Adrenal gland (tissue), 5 donors: ENCODE measurements at regions not wholly inside any gene's neighbourhood (a gene's known extent, or its start where the extent isn't known, plus 50 kb on each side); places are given as distances from the start of the nearest gene placed in this dataset.

Experiments
- CTCF ChIP-seq, 6 experiments: fragments of 450-650 bp in 4 of 6; fragments of 200-600 bp in 2 of 6; sonication (generic) in 1 of 6; IDR thresholded peaks; 1 replicate in 5 of 6; 2 replicates in 1 of 6; pipeline versions ENCODE4 v1.5.1 to v1.8.0; 2016 to 2021; ENCODE audit warnings: antibody characterized with exemption in 6 of 6, mild to moderate bottlenecking in 2 of 6, moderate library complexity in 1 of 6
- POLR2A ChIP-seq, 2 donors: fragments of 450-650 bp; IDR thresholded peaks; one replicate each; pipeline ENCODE4 v1.6.1; 2017; ENCODE audit warnings: antibody characterized with exemption in 2 of 2, mild to moderate bottlenecking in 2 of 2, moderate library complexity in 1 of 2
- donor health status: DM: no; HTN: no; CAD: no.

DNA sequence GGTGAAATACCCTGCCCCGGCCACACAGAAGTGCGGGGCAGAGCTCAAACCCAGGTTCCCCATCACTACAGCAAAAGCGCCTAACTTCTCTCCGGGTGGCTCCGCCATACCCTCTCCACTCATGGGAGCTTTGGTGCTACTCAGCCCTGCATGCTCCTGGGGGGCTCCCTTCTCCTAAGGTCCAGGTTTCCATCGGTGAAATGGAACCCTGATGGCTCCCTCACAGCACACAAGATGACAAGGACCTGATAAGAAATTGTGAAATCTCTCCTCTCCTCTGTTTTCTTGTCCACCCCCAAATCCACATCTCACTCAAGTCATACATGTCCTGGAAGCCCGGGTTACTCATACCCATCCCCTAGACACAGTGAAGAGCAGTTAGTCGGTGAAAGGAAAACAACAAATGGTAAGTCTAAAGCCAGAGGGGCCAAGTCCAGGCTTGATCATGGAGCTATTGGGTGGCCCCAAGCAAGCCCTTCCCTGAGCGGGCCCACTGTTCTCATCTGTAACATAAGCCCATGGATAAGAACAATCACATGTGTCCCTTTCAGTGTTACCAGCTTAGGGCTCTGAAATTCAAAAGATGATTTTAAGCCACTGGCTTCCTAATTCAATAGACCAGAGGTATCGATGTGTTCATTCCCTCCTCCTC, 317.5 kb downstream of the BCL11B start:
- TF ChIP-seq CTCF (IDR thresholded peaks at IDR 0.05) (no peak), POLR2A (IDR thresholded peaks at IDR 0.05) (no peak)
